Transverse colon (tissue), 4 donors: ENCODE measurements at regions not wholly inside any gene's neighbourhood (a gene's known extent, or its start where the extent isn't known, plus 50 kb on each side); places are given as distances from the start of the nearest gene placed in this dataset.

Source experiments
- DNase-seq: peaks from one replicate; pipeline ENCODE4 v3.0.0-alpha.2; 2019
- H3K27ac ChIP-seq, 4 donors: fragments of 200-600 bp; sonication (generic); 2 replicates each; pipeline ENCODE4 v1.5.1; 2016 to 2018; ENCODE audit warnings: inconsistent platforms in 4 of 4
- H3K27me3 ChIP-seq: fragments of 200-600 bp; sonication (generic); 2 replicates; pipeline ENCODE4 v1.5.1; 2017; ENCODE audit warnings: inconsistent platforms
- H3K36me3 ChIP-seq, 4 donors: fragments of 200-600 bp; sonication (generic); 2 replicates each; pipeline ENCODE4 v1.5.1; 2017 to 2019; ENCODE audit warnings: inconsistent platforms in 4 of 4
- H3K4me1 ChIP-seq, 4 donors: fragments of 200-600 bp; sonication (generic); 2 replicates each; pipeline ENCODE4 v1.5.1; 2017 to 2020; ENCODE audit warnings: inconsistent platforms in 4 of 4
- H3K4me3 ChIP-seq, 4 donors: fragments of 200-600 bp; sonication (generic); 1 replicate in 1 of 4; 2 replicates in 3 of 4; pipeline versions ENCODE4 v1.5.1 to v1.6.1; 2017 to 2019; ENCODE audit warnings: inconsistent platforms in 4 of 4
- H3K9me3 ChIP-seq, 2 donors: fragments of 200-600 bp; sonication (generic); 2 replicates each; pipeline ENCODE4 v1.5.1; 2017 to 2019; ENCODE audit warnings: inconsistent platforms in 2 of 2
- EP300 ChIP-seq: sonication (generic); formaldehyde crosslinking; IDR thresholded peaks from one replicate; pipeline ENCODE4 v1.6.1; 2017; ENCODE audit warnings: antibody characterized with exemption, low read depth
- POLR2A ChIP-seq: fragments of 450-650 bp; IDR thresholded peaks from one replicate; pipeline ENCODE4 v1.6.1; 2016; ENCODE audit warnings: antibody characterized with exemption, mild to moderate bottlenecking, moderate library complexity
- POLR2AphosphoS5 ChIP-seq, 3 donors: sonication (generic); formaldehyde crosslinking; IDR thresholded peaks; one replicate each; pipeline ENCODE4 v1.6.1; 2016; ENCODE audit warnings: antibody characterized with exemption in 3 of 3
- WGBS, 2 donors: methylation state at CpG; one replicate each; pipeline ENCODE4 v1.1.5; 2018; ENCODE audit warnings: low coverage in 1 of 2; 5-methylcytosine and 5-hydroxymethylcytosine counted together
- in situ Hi-C, 4 donors: fragments of 200-750 bp; cut with MboI; loops; one replicate each; pipeline versions ENCODE4 v1.15.0 to v1.15.1; 2017; ENCODE audit warnings: low sequenced_read_pairs in 3 of 4, low pct_ligation_motif_present in 1 of 4, low pct_unique_long_range_greater_than_20kb in 1 of 4
- intact Hi-C: fragments of 100-400 bp; cut with DNase I; formaldehyde crosslinking; loops from one replicate; pipeline ENCODE4 v1.15.1; 2023; ENCODE audit warnings: low total_unique reads
- TF ChIP-seq, protein P1 (sequence below), 5 experiments: fragments of 200-600 bp in 3 of 5; fragments of 450-650 bp in 2 of 5; sonication (generic) in 3 of 5; IDR thresholded peaks; 1 replicate in 2 of 5; 2 replicates in 3 of 5; pipeline ENCODE4 v1.5.1; 2016 to 2017; ENCODE audit warnings: antibody characterized with exemption in 5 of 5, inconsistent platforms in 3 of 5, mild to moderate bottlenecking in 2 of 5, moderate library complexity in 1 of 5

GRCh38 chr2:128494307-128494639 lies 175.6 kb upstream of the HS6ST1 start:
- Histone ChIP-seq H3K4me3 (no peak overlapping the region), H3K4me1 (no peaks in the 10 kb centered on the region), H3K36me3 (no peaks in the 10 kb centered on the region), H3K9me3 (no peaks in the 10 kb centered on the region), H3K27ac (no peak overlapping the region), H3K27me3 (no peaks in the 10 kb centered on the region)
- TF ChIP-seq POLR2A (no peak), POLR2AphosphoS5 (IDR thresholded peaks at IDR 0.05) (no peak), EP300 (no peak)
- TF ChIP-seq, protein P1, sequence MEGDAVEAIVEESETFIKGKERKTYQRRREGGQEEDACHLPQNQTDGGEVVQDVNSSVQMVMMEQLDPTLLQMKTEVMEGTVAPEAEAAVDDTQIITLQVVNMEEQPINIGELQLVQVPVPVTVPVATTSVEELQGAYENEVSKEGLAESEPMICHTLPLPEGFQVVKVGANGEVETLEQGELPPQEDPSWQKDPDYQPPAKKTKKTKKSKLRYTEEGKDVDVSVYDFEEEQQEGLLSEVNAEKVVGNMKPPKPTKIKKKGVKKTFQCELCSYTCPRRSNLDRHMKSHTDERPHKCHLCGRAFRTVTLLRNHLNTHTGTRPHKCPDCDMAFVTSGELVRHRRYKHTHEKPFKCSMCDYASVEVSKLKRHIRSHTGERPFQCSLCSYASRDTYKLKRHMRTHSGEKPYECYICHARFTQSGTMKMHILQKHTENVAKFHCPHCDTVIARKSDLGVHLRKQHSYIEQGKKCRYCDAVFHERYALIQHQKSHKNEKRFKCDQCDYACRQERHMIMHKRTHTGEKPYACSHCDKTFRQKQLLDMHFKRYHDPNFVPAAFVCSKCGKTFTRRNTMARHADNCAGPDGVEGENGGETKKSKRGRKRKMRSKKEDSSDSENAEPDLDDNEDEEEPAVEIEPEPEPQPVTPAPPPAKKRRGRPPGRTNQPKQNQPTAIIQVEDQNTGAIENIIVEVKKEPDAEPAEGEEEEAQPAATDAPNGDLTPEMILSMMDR (IDR thresholded peaks at IDR 0.05), result no peak
- WGBS, 2 donors, result 70 to 85% methylated on average over 2 to 8 of the region's 8 CpGs
- in situ Hi-C loops (no loop called here), intact Hi-C loops (loop anchor here (5.0 kb wide), 1 partner anchor 1028 kb away; no protein-coding TSS in a partner anchor)
- DNase-seq, result no peak

DNA sequence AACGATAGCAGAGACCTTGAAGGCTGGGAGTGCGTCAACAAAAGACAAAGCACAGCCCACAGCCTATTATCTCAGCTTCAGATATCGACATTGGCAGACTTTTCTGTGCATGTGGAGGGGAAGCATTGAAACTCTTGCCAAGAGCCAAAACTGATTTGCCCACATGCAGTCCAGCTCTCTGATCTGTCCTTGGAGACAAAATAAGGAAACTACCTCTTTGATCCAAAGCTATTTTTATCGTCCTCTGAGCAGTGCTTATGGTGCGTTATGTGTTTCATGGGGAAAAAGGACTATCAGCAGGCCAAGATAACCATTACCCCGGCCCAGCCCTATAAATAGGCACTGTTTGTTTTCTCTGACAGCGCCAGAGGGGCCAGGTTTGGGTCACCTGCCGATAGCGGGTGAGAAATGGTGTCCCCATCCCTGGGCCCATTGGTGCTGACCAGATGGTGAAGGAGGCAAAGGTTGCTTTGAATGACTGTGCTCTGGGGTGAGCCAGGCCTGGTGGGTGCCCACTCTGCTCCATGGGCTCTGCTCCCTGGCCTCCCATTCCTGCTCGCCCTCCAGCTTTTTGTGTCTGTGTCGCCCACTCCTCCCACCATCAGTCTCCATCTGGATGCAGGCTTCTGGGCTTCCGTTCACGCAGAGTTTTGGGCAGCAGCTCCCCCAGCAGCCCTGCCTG lies 176.1 kb upstream of the HS6ST1 start:
- no peak overlapping the region for H3K4me3 ChIP-seq
- 66 to 80% methylated on average over 1 to 13 of the region's 13 CpGs for WGBS, 2 donors
- H3K27ac ChIP-seq, result no peak overlapping the region
- DNase-seq, result no peak
- H3K27me3 ChIP-seq, result no peaks in the 10 kb centered on the region
- no peaks in the 10 kb centered on the region for H3K36me3 ChIP-seq
- intact Hi-C loops (loop anchor here (5.0 kb wide), 1 partner anchor 1028 kb away; no protein-coding TSS in a partner anchor), in situ Hi-C loops (no loop called here)
- no peaks in the 10 kb centered on the region for H3K4me1 ChIP-seq
- no peaks in the 10 kb centered on the region for H3K9me3 ChIP-seq
- TF ChIP-seq EP300 (no peak), POLR2AphosphoS5 (IDR thresholded peaks at IDR 0.05) (no peak), POLR2A (no peak)
- TF ChIP-seq, protein P1 (IDR thresholded peaks at IDR 0.05), result no peak

- H3K27ac ChIP-seq, result no peak overlapping the region
- H3K36me3 ChIP-seq, result no peaks in the 10 kb centered on the region
- H3K4me1 ChIP-seq, result no peaks in the 10 kb centered on the region
- no peak for DNase-seq
- WGBS, 2 donors, result 78 to 94% methylated on average over 4 of the region's 4 CpGs
- in situ Hi-C loops, result no loop called here
- intact Hi-C loops, result no loop called here
- no peaks in the 10 kb centered on the region for H3K27me3 ChIP-seq
- H3K4me3 ChIP-seq, result no peak overlapping the region
- no peaks in the 10 kb centered on the region for H3K9me3 ChIP-seq
- TF ChIP-seq POLR2A, result no peak
- TF ChIP-seq EP300, result no peak
- no peak for TF ChIP-seq POLR2AphosphoS5 (IDR thresholded peaks at IDR 0.05)
- TF ChIP-seq, protein P1 (IDR thresholded peaks at IDR 0.05), result no peak
Observed at GRCh38 chr2:128495996-128496547, 177.4 kb upstream of the HS6ST1 start.

DNA sequence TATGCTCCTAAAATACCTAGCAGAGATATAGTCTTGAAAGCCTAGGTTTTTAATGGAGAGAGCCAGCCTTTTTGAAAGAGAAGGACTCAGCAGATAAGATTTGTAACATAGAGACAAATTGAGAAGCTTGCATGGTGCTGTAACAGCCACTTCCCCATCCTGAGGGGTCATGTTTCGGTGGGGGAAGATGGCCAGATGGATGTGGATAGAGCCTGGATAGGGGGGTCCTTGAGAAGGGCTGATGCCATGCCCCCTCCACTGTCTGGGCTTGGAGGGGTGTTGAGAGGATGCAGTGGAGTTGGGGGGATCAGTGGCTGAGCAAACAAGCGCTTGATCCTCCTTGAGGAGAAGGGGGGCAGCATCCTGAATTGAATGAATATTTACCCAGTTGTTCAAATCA lies 178.0 kb upstream of the HS6ST1 start:
- no peaks in the 10 kb centered on the region for H3K36me3 ChIP-seq
- intact Hi-C loops (no loop called here), in situ Hi-C loops (no loop called here)
- WGBS, 2 donors, result 77% methylated on average over 2 of the region's 2 CpGs; no CpG with 5 or more reads in 1 of the 2 donors
- H3K27ac ChIP-seq, result no peak overlapping the region
- DNase-seq, result no peak
- H3K27me3 ChIP-seq, result no peaks in the 10 kb centered on the region
- H3K4me1 ChIP-seq, result no peaks in the 10 kb centered on the region
- no peak overlapping the region for H3K4me3 ChIP-seq
- no peaks in the 10 kb centered on the region for H3K9me3 ChIP-seq
- TF ChIP-seq EP300 (no peak), POLR2AphosphoS5 (IDR thresholded peaks at IDR 0.05) (no peak), POLR2A (no peak)
- TF ChIP-seq, protein P1 (IDR thresholded peaks at IDR 0.05), result no peak
